HUES64 (cell line): ENCODE measurements at regions not wholly inside any gene's neighbourhood (a gene's known extent, or its start where the extent isn't known, plus 50 kb on each side); places are given as distances from the start of the nearest gene placed in this dataset.

Source experiments
- H3K27ac ChIP-seq: 2 replicates; pipeline ENCODE4 v1.7.0; 2013; ENCODE audit warnings: low read depth, low read length, inconsistent platforms
- H3K27me3 ChIP-seq: 2 replicates; pipeline ENCODE4 v1.6.1; 2013; ENCODE audit warnings: mild to moderate bottlenecking, low read length; ENCODE audit not compliant: insufficient read depth
- H3K36me3 ChIP-seq: 2 replicates; pipeline ENCODE4 v1.6.1; 2013; ENCODE audit warnings: mild to moderate bottlenecking, low read length; ENCODE audit not compliant: insufficient read depth
- H3K4me1 ChIP-seq: 2 replicates; pipeline ENCODE4 v1.6.1; 2013; ENCODE audit warnings: mild to moderate bottlenecking, low read length, moderate library complexity; ENCODE audit not compliant: insufficient read depth
- H3K4me3 ChIP-seq: 2 replicates; pipeline ENCODE4 v1.5.1; 2013; ENCODE audit warnings: mild to moderate bottlenecking, low read length, moderate library complexity
- H3K9ac ChIP-seq: 2 replicates; pipeline ENCODE4 v1.6.1; 2013; ENCODE audit warnings: mild to moderate bottlenecking, low read depth, low read length
- H3K9me3 ChIP-seq: 2 replicates; pipeline ENCODE4 v1.6.1; 2013; ENCODE audit warnings: low read depth, low read length; ENCODE audit not compliant: insufficient read depth
- WGBS: fragments of 150-250, 120-280 bp; methylation state at CpG from one replicate; pipeline ENCODE4 v1.1.7; 2013; ENCODE audit warnings: missing lambda C conversion rate; 5-methylcytosine and 5-hydroxymethylcytosine counted together

- Histone ChIP-seq H3K9ac (no peak overlapping the region), H3K36me3 (no peaks in the 10 kb centered on the region), H3K27me3 (no peaks in the 10 kb centered on the region), H3K4me3 (no peak overlapping the region), H3K27ac (no peak overlapping the region), H3K4me1 (no peaks in the 10 kb centered on the region), H3K9me3 (no peaks in the 10 kb centered on the region)
- WGBS, result 36% methylated on average over 3 of the region's 3 CpGs
Observed at GRCh38 chr14:44149597-44149996, 357.5 kb downstream of the FSCB start.

- Histone ChIP-seq H3K27me3 (no peaks in the 10 kb centered on the region), H3K36me3 (no peaks in the 10 kb centered on the region), H3K4me3 (no peak overlapping the region), H3K9ac (no peak overlapping the region), H3K27ac (no peak overlapping the region), H3K9me3 (no peaks in the 10 kb centered on the region), H3K4me1 (no peaks in the 10 kb centered on the region)
- WGBS, result no CpG with 5 or more reads among the region's 1 CpG
Observed at GRCh38 chr14:44142006-44142405, 365.1 kb downstream of the FSCB start.

- Histone ChIP-seq H3K27ac (no peak overlapping the region), H3K36me3 (no peaks in the 10 kb centered on the region), H3K9me3 (no peaks in the 10 kb centered on the region), H3K9ac (no peak overlapping the region), H3K4me3 (no peak overlapping the region), H3K27me3 (no peaks in the 10 kb centered on the region), H3K4me1 (no peaks in the 10 kb centered on the region)
- 100% methylated on average over 2 of the region's 5 CpGs for WGBS
Observed at GRCh38 chr14:44135972-44136371, 371.1 kb downstream of the FSCB start.

- no peak overlapping the region for H3K9ac ChIP-seq
- H3K4me3 ChIP-seq, result no peak overlapping the region
- whole genome bisulfite sequencing, result 88% methylated on average over 1 of the region's 1 CpG
- no peaks in the 10 kb centered on the region for H3K36me3 ChIP-seq
- no peaks in the 10 kb centered on the region for H3K4me1 ChIP-seq
- no peaks in the 10 kb centered on the region for H3K9me3 ChIP-seq
- H3K27me3 ChIP-seq, result no peaks in the 10 kb centered on the region
- H3K27ac ChIP-seq, result no peak overlapping the region
Observed at GRCh38 chr14:44131861-44132260, 375.2 kb downstream of the FSCB start.

GRCh38 chr14:44113769-44114730 lies 393.0 kb downstream of the FSCB start:
- H3K9ac ChIP-seq, result no peak overlapping the region
- H3K27me3 ChIP-seq, result no peaks in the 10 kb centered on the region
- no peak overlapping the region for H3K4me3 ChIP-seq
- no peaks in the 10 kb centered on the region for H3K36me3 ChIP-seq
- 90% methylated on average over 5 of the region's 7 CpGs for WGBS
- peaks cover 7% of the 10 kb centered on the region; the same call in 1 of the 2 replicates for H3K9me3 ChIP-seq
- H3K27ac ChIP-seq, result no peak overlapping the region
- H3K4me1 ChIP-seq, result no peaks in the 10 kb centered on the region

- no peaks in the 10 kb centered on the region for H3K4me1 ChIP-seq
- no peak overlapping the region for H3K27ac ChIP-seq
- H3K9ac ChIP-seq, result no peak overlapping the region
- peaks cover 11% of the 10 kb centered on the region; the same call in 1 of the 2 replicates for H3K9me3 ChIP-seq
- H3K4me3 ChIP-seq, result no peak overlapping the region
- H3K36me3 ChIP-seq, result no peaks in the 10 kb centered on the region
- no peaks in the 10 kb centered on the region for H3K27me3 ChIP-seq
Observed at GRCh38 chr14:44112774-44113460, 394.2 kb downstream of the FSCB start.

GRCh38 chr14:44109036-44109435 lies 398.0 kb downstream of the FSCB start:
- H3K27me3 ChIP-seq, result no peaks in the 10 kb centered on the region
- no peaks in the 10 kb centered on the region for H3K4me1 ChIP-seq
- H3K9me3 ChIP-seq, result peaks cover 16% of the 10 kb centered on the region; the same call in 1 of the 2 replicates
- H3K9ac ChIP-seq, result no peak overlapping the region
- no peaks in the 10 kb centered on the region for H3K36me3 ChIP-seq
- WGBS, result 92% methylated on average over 1 of the region's 1 CpG
- H3K27ac ChIP-seq, result no peak overlapping the region
- H3K4me3 ChIP-seq, result no peak overlapping the region

GRCh38 chr14:44108601-44109000 lies 398.5 kb downstream of the FSCB start:
- H3K9ac ChIP-seq, result no peak overlapping the region
- no peak overlapping the region for H3K4me3 ChIP-seq
- WGBS, result 100% methylated on average over 1 of the region's 1 CpG
- no peak overlapping the region for H3K27ac ChIP-seq
- H3K27me3 ChIP-seq, result no peaks in the 10 kb centered on the region
- H3K9me3 ChIP-seq, result peaks cover 16% of the 10 kb centered on the region; the same call in 1 of the 2 replicates
- no peaks in the 10 kb centered on the region for H3K36me3 ChIP-seq
- no peaks in the 10 kb centered on the region for H3K4me1 ChIP-seq

- no peaks in the 10 kb centered on the region for H3K27me3 ChIP-seq
- H3K4me1 ChIP-seq, result no peaks in the 10 kb centered on the region
- H3K4me3 ChIP-seq, result no peak overlapping the region
- H3K27ac ChIP-seq, result no peak overlapping the region
- no peaks in the 10 kb centered on the region for H3K36me3 ChIP-seq
- H3K9me3 ChIP-seq, result peaks cover 16% of the 10 kb centered on the region; the same call in 1 of the 2 replicates
- H3K9ac ChIP-seq, result no peak overlapping the region
- 80% methylated on average over 1 of the region's 1 CpG for WGBS
Observed at GRCh38 chr14:44107156-44107555, 399.9 kb downstream of the FSCB start.

GRCh38 chr14:44099743-44100488 lies 407.2 kb downstream of the FSCB start:
- Histone ChIP-seq H3K27me3 (no peaks in the 10 kb centered on the region), H3K4me1 (no peaks in the 10 kb centered on the region), H3K9ac (no peak overlapping the region), H3K9me3 (no peaks in the 10 kb centered on the region), H3K27ac (no peak overlapping the region), H3K36me3 (no peaks in the 10 kb centered on the region), H3K4me3 (no peak overlapping the region)
- 91% methylated on average over 1 of the region's 1 CpG for WGBS

- 92% methylated on average over 2 of the region's 2 CpGs for WGBS
- Histone ChIP-seq H3K36me3 (no peaks in the 10 kb centered on the region), H3K9me3 (no peaks in the 10 kb centered on the region), H3K9ac (no peak overlapping the region), H3K27ac (no peak overlapping the region), H3K27me3 (no peaks in the 10 kb centered on the region), H3K4me3 (no peak overlapping the region), H3K4me1 (no peaks in the 10 kb centered on the region)
Observed at GRCh38 chr14:44081146-44081545, 425.9 kb downstream of the FSCB start.
